Fibroblast of lung (primary cell): ENCODE measurements at regions not wholly inside any gene's neighbourhood (a gene's known extent, or its start where the extent isn't known, plus 50 kb on each side); places are given as distances from the start of the nearest gene placed in this dataset.

Experiments used
- CTCF ChIP-seq, 2 donors: IDR thresholded peaks in 1 of 2; conservative IDR thresholded peaks in 1 of 2; 1 replicate in 1 of 2; 2 replicates in 1 of 2; pipeline ENCODE4 v1.5.1; 2011 to 2012; ENCODE audit warnings: low read length in 2 of 2, control low read depth in 1 of 2, inconsistent platforms in 1 of 2, low read depth in 1 of 2, mild to moderate bottlenecking in 1 of 2
- EZH2 ChIP-seq: IDR thresholded peaks from 2 replicates; pipeline ENCODE4 v1.5.1; 2012; ENCODE audit warnings: low read length, control low read depth, mild to moderate bottlenecking; ENCODE audit errors: missing control alignments

- no peak for TF ChIP-seq CTCF (conservative IDR thresholded peaks at IDR 0.05 in 1 of 2, IDR thresholded peaks at IDR 0.05 in 1 of 2; ENCODE audit: low read depth in 1 of 2, low read length in 2 of 2)
- TF ChIP-seq EZH2 = no peak
These were observed 642.8 kb downstream of the PLA2G4A start for GRCh38 chr1:187471555-187471954.
